Fibroblast of skin of left quadriceps (primary cell): ENCODE measurements at regions not wholly inside any gene's neighbourhood (a gene's known extent, or its start where the extent isn't known, plus 50 kb on each side); places are given as distances from the start of the nearest gene placed in this dataset.
"Not testable (repeated sequence)": the region's sequence is repeated elsewhere in the genome, so short reads cannot be mapped to it uniquely, and the experiment has no call there.

Experiments used
- DNase-seq, 2 experiments: peaks; one replicate each; pipeline ENCODE4 v3.0.0-alpha.2; 2013; ENCODE audit warnings: low read depth in 2 of 2

GRCh38 chr2:34723683-34724082 is 1124.6 kb upstream of the FAM98A start:
- no peak for DNase-seq

- no peak for DNase-seq
Measured at GRCh38 chr2:34719206-34719605, 1120.1 kb upstream of the FAM98A start.

GRCh38 chr2:34705551-34706247 is 1106.6 kb upstream of the FAM98A start:
- DNase-seq, result no peak

GRCh38 chr2:34703292-34703691 is 1104.2 kb upstream of the FAM98A start:
- no peak for DNase-seq

GRCh38 chr2:34702391-34702790 is 1103.3 kb upstream of the FAM98A start:
- DNase-seq, result not testable (repeated sequence)

- not testable (repeated sequence) for DNase-seq
Measured at GRCh38 chr2:34677591-34677990, 1078.5 kb upstream of the FAM98A start.

- DNase-seq, result not testable (repeated sequence)
Measured at GRCh38 chr2:34677119-34677531, 1078.0 kb upstream of the FAM98A start.

GRCh38 chr2:34670482-34670881 is 1071.4 kb upstream of the FAM98A start:
- DNase-seq, result no peak

- no peak for DNase-seq
Measured at GRCh38 chr2:34666821-34667220, 1067.7 kb upstream of the FAM98A start.

GRCh38 chr2:34664266-34664665 is 1065.2 kb upstream of the FAM98A start:
- DNase-seq, result no peak

GRCh38 chr2:34663314-34663713 is 1064.2 kb upstream of the FAM98A start:
- DNase-seq, result no peak

GRCh38 chr2:34660741-34661140 is 1061.6 kb upstream of the FAM98A start:
- DNase-seq, result no peak

- DNase-seq, result no peak
Measured at GRCh38 chr2:34656632-34657031, 1057.5 kb upstream of the FAM98A start.

- DNase-seq, result no peak
Measured at GRCh38 chr2:34652636-34653035, 1053.5 kb upstream of the FAM98A start.

- DNase-seq, result no peak
Measured at GRCh38 chr2:34646901-34647300, 1047.8 kb upstream of the FAM98A start.

- no peak for DNase-seq
Measured at GRCh38 chr2:34632327-34632726, 1033.2 kb upstream of the FAM98A start.

GRCh38 chr2:34627003-34627402 is 1027.9 kb upstream of the FAM98A start:
- no peak for DNase-seq

- DNase-seq, result no peak
Measured at GRCh38 chr2:34604164-34604563, 1005.1 kb upstream of the FAM98A start.

GRCh38 chr2:34602262-34602661 is 1003.2 kb upstream of the FAM98A start:
- no peak for DNase-seq

GRCh38 chr2:34601561-34601960 is 1002.5 kb upstream of the FAM98A start:
- no peak for DNase-seq

- no peak for DNase-seq
Measured at GRCh38 chr2:34578641-34579040, 979.5 kb upstream of the FAM98A start.

GRCh38 chr2:34570266-34570872 is 971.3 kb upstream of the FAM98A start:
- no peak for DNase-seq

GRCh38 chr2:34567128-34567527 is 968.0 kb upstream of the FAM98A start:
- DNase-seq, result no peak

- DNase-seq, result no peak
Measured at GRCh38 chr2:34552337-34552736, 953.2 kb upstream of the FAM98A start.
